ENCODE measurements at regions not wholly inside any gene's neighbourhood (a gene's known extent, or its start where the extent isn't known, plus 50 kb on each side); places are given as distances from the start of the nearest gene placed in this dataset.

GRCh38 chr9:124108216-124108615 lies 96.6 kb downstream of the LHX2 start:
- TF ChIP-seq CTCF (IDR thresholded peaks at IDR 0.05; ENCODE audit: insufficient read depth, low read length, poor library complexity, severe bottlenecking): no peak
- TF ChIP-seq EZH2phosphoT487 (conservative IDR thresholded peaks at IDR 0.05; ENCODE audit: low read length): no peak

Measured in SU-DHL-6 (cell line).